Hepatocyte (in vitro differentiated cells): ENCODE measurements at regions not wholly inside any gene's neighbourhood (a gene's known extent, or its start where the extent isn't known, plus 50 kb on each side); places are given as distances from the start of the nearest gene placed in this dataset.

Experiments used
- DNase-seq: peaks from one replicate; pipeline ENCODE4 v3.0.0-alpha.2; 2016; ENCODE audit warnings: low spot score
- H2AFZ ChIP-seq: fragments of 200-600 bp; sonication (generic); 2 replicates; pipeline ENCODE4 v1.6.0; 2016; ENCODE audit warnings: antibody characterized with exemption, mild to moderate bottlenecking
- H3K27ac ChIP-seq: fragments of 200-600 bp; sonication (generic); 2 replicates; pipeline ENCODE4 v1.5.1; 2016; ENCODE audit warnings: mild to moderate bottlenecking
- H3K27me3 ChIP-seq: fragments of 200-600 bp; sonication (generic); 2 replicates; pipeline ENCODE4 v1.6.1; 2016
- H3K36me3 ChIP-seq: fragments of 200-600 bp; sonication (generic); replicated peaks from 2 replicates; pipeline ENCODE4 v1.5.1; 2016; ENCODE audit warnings: low read depth; ENCODE audit not compliant: insufficient read depth
- H3K4me1 ChIP-seq: fragments of 200-600 bp; sonication (generic); 2 replicates; pipeline ENCODE4 v1.5.1; 2016; ENCODE audit warnings: mild to moderate bottlenecking, moderate library complexity; ENCODE audit not compliant: insufficient read depth
- H3K4me2 ChIP-seq: fragments of 200-600 bp; sonication (generic); 2 replicates; pipeline ENCODE4 v1.6.0; 2016
- H3K4me3 ChIP-seq: fragments of 200-600 bp; sonication (generic); 2 replicates; pipeline ENCODE4 v1.5.1; 2016; ENCODE audit warnings: mild to moderate bottlenecking
- H3K79me2 ChIP-seq: fragments of 200-600 bp; sonication (generic); 2 replicates; pipeline ENCODE4 v1.6.0; 2017; ENCODE audit warnings: mild to moderate bottlenecking
- H3K9me2 ChIP-seq: fragments of 200-600 bp; sonication (generic); replicated peaks from 2 replicates; pipeline ENCODE4 v1.6.0; 2017; ENCODE audit warnings: mild to moderate bottlenecking; ENCODE audit not compliant: insufficient read depth
- H3K9me3 ChIP-seq: fragments of 200-600 bp; sonication (generic); 2 replicates; pipeline ENCODE4 v1.5.1; 2016; ENCODE audit warnings: low read depth, mild to moderate bottlenecking
- H4K20me1 ChIP-seq: fragments of 200-600 bp; sonication (generic); 2 replicates; pipeline ENCODE4 v1.6.0; 2016; ENCODE audit warnings: mild to moderate bottlenecking; ENCODE audit not compliant: insufficient read depth, poor library complexity, severe bottlenecking
- EZH2 ChIP-seq: fragments of 200-600 bp; sonication (generic); IDR thresholded peaks from 2 replicates; pipeline ENCODE4 v1.6.1; 2016; ENCODE audit warnings: antibody characterized with exemption, mild to moderate bottlenecking, borderline replicate concordance
- EZH2phosphoT487 ChIP-seq: fragments of 200-600 bp; sonication (generic); IDR thresholded peaks from one replicate; pipeline ENCODE4 v1.6.1; 2018; ENCODE audit warnings: antibody characterized with exemption, mild to moderate bottlenecking, low read depth, moderate library complexity; ENCODE audit not compliant: unreplicated experiment, severe bottlenecking
- WGBS: methylation state at CpG from one replicate; pipeline ENCODE4 v1.1.6; 2016; ENCODE audit warnings: low lambda C conversion rate; ENCODE audit errors: missing lambda C conversion rate; 5-methylcytosine and 5-hydroxymethylcytosine counted together
- TF ChIP-seq, protein P1 (sequence below): fragments of 200-600 bp; sonication (generic); IDR thresholded peaks from 2 replicates; pipeline ENCODE4 v1.5.1; 2016; ENCODE audit warnings: antibody characterized with exemption, mild to moderate bottlenecking; ENCODE audit not compliant: poor library complexity

DNA sequence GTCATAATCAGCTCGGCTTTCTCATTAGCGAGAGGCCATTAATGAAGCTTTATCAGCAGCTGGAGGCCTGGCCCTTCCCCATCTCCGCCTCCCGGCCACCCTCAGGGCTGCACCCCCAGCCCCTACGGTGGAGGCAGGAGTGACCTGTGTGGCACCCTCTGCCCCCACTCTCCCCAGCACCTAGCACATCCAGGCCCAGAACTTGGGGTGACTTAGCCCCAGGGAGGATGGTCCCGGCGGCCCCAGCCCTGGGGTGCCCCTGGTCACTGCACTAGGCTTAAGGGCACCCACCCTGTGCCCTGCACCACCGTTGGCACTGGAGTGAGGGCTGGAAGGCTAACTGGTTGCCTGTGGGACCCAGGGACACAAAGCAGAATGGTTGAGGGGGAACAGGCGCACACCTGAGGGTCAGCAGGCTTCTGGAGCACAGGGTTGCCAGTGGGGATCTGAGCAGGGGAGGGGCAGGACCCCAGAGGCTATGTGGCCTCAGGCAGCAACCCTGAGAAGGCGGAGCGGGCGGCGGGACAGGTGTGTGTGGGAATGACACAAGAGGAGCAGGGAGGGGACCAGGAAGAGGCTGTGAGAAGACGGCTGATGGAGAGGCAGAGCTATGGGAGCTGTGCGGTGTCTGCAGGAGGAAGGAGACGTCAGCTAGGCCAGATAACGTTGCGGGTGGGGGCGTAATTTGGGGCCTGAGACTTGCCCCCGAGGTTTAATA, 120.2 kb downstream of the FAM53A start:
- WGBS: 78% methylated on average over 17 of the region's 20 CpGs

DNA sequence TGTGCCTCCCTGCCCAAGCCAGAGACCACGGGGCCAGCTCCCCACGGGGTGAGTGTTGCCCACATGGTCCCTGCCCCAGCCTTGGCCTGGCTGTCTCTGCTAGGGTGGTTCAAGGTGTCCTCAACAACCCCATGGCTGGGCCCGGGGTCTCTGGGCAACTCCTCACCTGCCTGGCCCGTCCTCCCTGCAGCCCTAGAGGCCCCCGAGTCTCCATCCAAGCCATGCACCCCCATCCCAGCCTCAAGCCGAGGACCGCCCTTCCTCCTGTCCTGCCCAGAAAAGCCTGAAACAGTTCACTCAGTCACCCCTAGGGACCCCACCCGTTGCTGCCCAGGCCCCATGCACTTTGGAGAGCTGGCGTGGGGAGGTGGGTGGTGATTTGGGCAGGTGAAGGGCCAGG, 120.9 kb downstream of the FAM53A start:
- H3K9me3 ChIP-seq: no peaks in the 10 kb centered on the region
- no peaks in the 10 kb centered on the region for H3K4me1 ChIP-seq
- DNase-seq: no peak
- no peak overlapping the region for H3K4me2 ChIP-seq
- H4K20me1 ChIP-seq: no peaks in the 10 kb centered on the region
- no peaks in the 10 kb centered on the region for H3K79me2 ChIP-seq
- TF ChIP-seq EZH2phosphoT487 (no peak), EZH2 (no peak)
- TF ChIP-seq, protein P1, sequence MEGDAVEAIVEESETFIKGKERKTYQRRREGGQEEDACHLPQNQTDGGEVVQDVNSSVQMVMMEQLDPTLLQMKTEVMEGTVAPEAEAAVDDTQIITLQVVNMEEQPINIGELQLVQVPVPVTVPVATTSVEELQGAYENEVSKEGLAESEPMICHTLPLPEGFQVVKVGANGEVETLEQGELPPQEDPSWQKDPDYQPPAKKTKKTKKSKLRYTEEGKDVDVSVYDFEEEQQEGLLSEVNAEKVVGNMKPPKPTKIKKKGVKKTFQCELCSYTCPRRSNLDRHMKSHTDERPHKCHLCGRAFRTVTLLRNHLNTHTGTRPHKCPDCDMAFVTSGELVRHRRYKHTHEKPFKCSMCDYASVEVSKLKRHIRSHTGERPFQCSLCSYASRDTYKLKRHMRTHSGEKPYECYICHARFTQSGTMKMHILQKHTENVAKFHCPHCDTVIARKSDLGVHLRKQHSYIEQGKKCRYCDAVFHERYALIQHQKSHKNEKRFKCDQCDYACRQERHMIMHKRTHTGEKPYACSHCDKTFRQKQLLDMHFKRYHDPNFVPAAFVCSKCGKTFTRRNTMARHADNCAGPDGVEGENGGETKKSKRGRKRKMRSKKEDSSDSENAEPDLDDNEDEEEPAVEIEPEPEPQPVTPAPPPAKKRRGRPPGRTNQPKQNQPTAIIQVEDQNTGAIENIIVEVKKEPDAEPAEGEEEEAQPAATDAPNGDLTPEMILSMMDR: no peak
- H3K36me3 ChIP-seq: no peaks in the 10 kb centered on the region
- no peak overlapping the region for H2AFZ ChIP-seq
- H3K4me3 ChIP-seq: no peak overlapping the region
- no peaks in the 10 kb centered on the region for H3K9me2 ChIP-seq
- no peak overlapping the region for H3K27ac ChIP-seq
- 93% methylated on average over 7 of the region's 9 CpGs for WGBS
- no peaks in the 10 kb centered on the region for H3K27me3 ChIP-seq

More for the DNA sequence above, 120.2 kb downstream of the FAM53A start:
- H3K79me2 ChIP-seq: no peaks in the 10 kb centered on the region
- no peak overlapping the region for H3K4me2 ChIP-seq
- no peaks in the 10 kb centered on the region for H3K9me3 ChIP-seq
- no peaks in the 10 kb centered on the region for H3K36me3 ChIP-seq
- H3K4me1 ChIP-seq: no peaks in the 10 kb centered on the region
- H3K4me3 ChIP-seq: no peak overlapping the region
- no peak for DNase-seq
- H3K9me2 ChIP-seq: no peaks in the 10 kb centered on the region
- H2AFZ ChIP-seq: no peak overlapping the region
- no peaks in the 10 kb centered on the region for H3K27me3 ChIP-seq
- TF ChIP-seq EZH2phosphoT487 (no peak), EZH2 (no peak)
- TF ChIP-seq, protein P1: no peak
- H3K27ac ChIP-seq: no peak overlapping the region
- no peaks in the 10 kb centered on the region for H4K20me1 ChIP-seq

GRCh38 chr4:1562771-1563170, 121.3 kb downstream of the FAM53A start:
- Histone ChIP-seq H3K27ac (no peak overlapping the region), H3K79me2 (no peaks in the 10 kb centered on the region), H3K36me3 (no peaks in the 10 kb centered on the region), H3K9me2 (no peaks in the 10 kb centered on the region), H4K20me1 (no peaks in the 10 kb centered on the region), H2AFZ (no peak overlapping the region), H3K9me3 (no peaks in the 10 kb centered on the region), H3K4me2 (no peak overlapping the region), H3K4me3 (no peak overlapping the region), H3K4me1 (no peaks in the 10 kb centered on the region), H3K27me3 (no peaks in the 10 kb centered on the region)
- TF ChIP-seq, protein P1: no peak
- TF ChIP-seq EZH2phosphoT487 (no peak), EZH2 (no peak)
- no peak for DNase-seq
- WGBS: 93% methylated on average over 12 of the region's 12 CpGs
